IMR-90 (cell line): ENCODE measurements at regions not wholly inside any gene's neighbourhood (a gene's known extent, or its start where the extent isn't known, plus 50 kb on each side); places are given as distances from the start of the nearest gene placed in this dataset.

Source experiments
- ATAC-seq: fragments of 200-7000 bp; cut with Tn5 transposase; 2 replicates; pipeline ENCODE4 v1.9.1; 2020; ENCODE audit warnings: low read depth, mild to moderate bottlenecking, moderate library complexity
- BruUV-seq: library from RNA; stranded (reverse); fragments of 400-500 nt; replicated peaks from 2 replicates; lab custom pipeline; 2021; lab: Mats Ljungman, UMichigan
- CTCF ChIA-PET: fragments of 300-600 bp; formaldehyde crosslinking; extraction: SDS; loops from one replicate; lab custom pipeline; 2021; ENCODE audit warnings: antibody characterized with exemption; lab: Yijun Ruan, JAX
- POLR2A ChIA-PET: fragments of 300-600 bp; sonication (Branson Sonifier 250); formaldehyde crosslinking; loops from one replicate; lab custom pipeline; 2022; ENCODE audit warnings: antibody characterized with exemption; ENCODE audit not compliant: unreplicated experiment; lab: Charles Lee
- DNase-seq: peaks from one replicate; pipeline ENCODE4 v3.0.0; 2013
- H2AFZ ChIP-seq: replicated peaks from 2 replicates; pipeline ENCODE3; 2013; ENCODE audit warnings: low read length, mild to moderate bottlenecking; ENCODE audit not compliant: poor library complexity
- H2AK5ac ChIP-seq: 2 replicates; pipeline ENCODE4 v1.6.1; 2013; ENCODE audit warnings: low read depth, low read length, inconsistent platforms
- H2AK9ac ChIP-seq: replicated peaks from 2 replicates; pipeline ENCODE3; 2013; ENCODE audit warnings: mild to moderate bottlenecking, low read depth, low read length, moderate library complexity; ENCODE audit not compliant: poor library complexity
- H2BK120ac ChIP-seq: 2 replicates; pipeline ENCODE4 v1.6.1; 2013; ENCODE audit warnings: low read depth, low read length, inconsistent platforms
- H2BK15ac ChIP-seq: 3 replicates; pipeline ENCODE4 v1.6.1; 2013; ENCODE audit warnings: low read depth, low read length, inconsistent platforms
- H2BK20ac ChIP-seq: 2 replicates; pipeline ENCODE4 v1.6.1; 2013; ENCODE audit warnings: low read depth, mild to moderate bottlenecking, inconsistent platforms, low read length, moderate library complexity
- H2BK5ac ChIP-seq: 2 replicates; pipeline ENCODE4 v1.6.1; 2013; ENCODE audit warnings: mild to moderate bottlenecking, low read depth, low read length, inconsistent platforms; ENCODE audit not compliant: poor library complexity, severe bottlenecking
- H3K14ac ChIP-seq: replicated peaks from 2 replicates; pipeline ENCODE4 v1.6.1; 2013; ENCODE audit warnings: low read depth, low read length, inconsistent platforms
- H3K18ac ChIP-seq: 2 replicates; pipeline ENCODE4 v1.6.1; 2013; ENCODE audit warnings: low read depth, low read length, control low read depth
- H3K23ac ChIP-seq: 2 replicates; pipeline ENCODE4 v1.6.1; 2013; ENCODE audit warnings: low read depth, low read length, inconsistent platforms
- H3K27ac ChIP-seq: 2 replicates; pipeline ENCODE4 v1.5.1; 2013; ENCODE audit warnings: mild to moderate bottlenecking, control low read depth, low read length; ENCODE audit not compliant: insufficient read depth
- H3K27me3 ChIP-seq: 2 replicates; pipeline ENCODE4 v1.6.1; 2013; ENCODE audit warnings: low read length; ENCODE audit not compliant: control insufficient read depth, insufficient read depth
- H3K36me3 ChIP-seq: 2 replicates; pipeline ENCODE4 v1.6.1; 2013; ENCODE audit warnings: low read length, mixed read lengths; ENCODE audit not compliant: control insufficient read depth, insufficient read depth
- H3K4ac ChIP-seq: 2 replicates; pipeline ENCODE4 v1.6.1; 2013; ENCODE audit warnings: low read depth, low read length, inconsistent platforms
- H3K4me1 ChIP-seq: 2 replicates; pipeline ENCODE4 v1.6.1; 2013; ENCODE audit warnings: low read length, mixed read lengths; ENCODE audit not compliant: control insufficient read depth, insufficient read depth
- H3K4me2 ChIP-seq: 2 replicates; pipeline ENCODE4 v1.6.1; 2013; ENCODE audit warnings: low read depth, mild to moderate bottlenecking, control low read depth, low read length, moderate library complexity
- H3K4me3 ChIP-seq: 2 replicates; pipeline ENCODE4 v1.5.1; 2013; ENCODE audit warnings: low read depth, mild to moderate bottlenecking, control low read depth, low read length, moderate library complexity; ENCODE audit not compliant: insufficient read depth
- H3K56ac ChIP-seq: 2 replicates; pipeline ENCODE4 v1.6.1; 2013; ENCODE audit warnings: low read length, inconsistent platforms; ENCODE audit not compliant: insufficient read depth; ENCODE audit errors: extremely low read depth
- H3K79me1 ChIP-seq, 2 experiments: 2 replicates each; pipeline ENCODE4 v1.6.1; 2013; ENCODE audit warnings: low read length in 2 of 2, inconsistent platforms in 1 of 2, low read depth in 1 of 2
- H3K9ac ChIP-seq: 2 replicates; pipeline ENCODE4 v1.6.1; 2013; ENCODE audit warnings: low read depth, low read length, control low read depth
- H3K9me1 ChIP-seq: 2 replicates; pipeline ENCODE4 v1.6.1; 2013; ENCODE audit warnings: low read length, inconsistent platforms; ENCODE audit not compliant: insufficient read depth
- H3K9me3 ChIP-seq: 2 replicates; pipeline ENCODE4 v1.6.1; 2013; ENCODE audit warnings: low read length; ENCODE audit not compliant: control insufficient read depth, insufficient read depth
- H4K20me1 ChIP-seq: 2 replicates; pipeline ENCODE4 v1.6.1; 2013; ENCODE audit warnings: low read length, inconsistent platforms; ENCODE audit not compliant: insufficient read depth
- H4K5ac ChIP-seq: 2 replicates; pipeline ENCODE4 v1.6.1; 2013; ENCODE audit warnings: mild to moderate bottlenecking, low read depth, low read length, control low read depth
- H4K8ac ChIP-seq, 2 experiments: 2 replicates each; pipeline ENCODE4 v1.6.1; 2013; ENCODE audit warnings: low read depth in 2 of 2, low read length in 2 of 2, control low read depth in 1 of 2, inconsistent platforms in 1 of 2
- H4K91ac ChIP-seq: 2 replicates; pipeline ENCODE4 v1.6.1; 2013; ENCODE audit warnings: low read depth, low read length, inconsistent platforms; ENCODE audit not compliant: insufficient read depth
- BHLHE40 ChIP-seq: fragments of 150-350 bp; IDR thresholded peaks from 2 replicates; pipeline ENCODE4 v1.6.1; 2016; ENCODE audit warnings: mild to moderate bottlenecking, low read depth, low read length
- CHD1 ChIP-seq: IDR thresholded peaks from 2 replicates; pipeline ENCODE4 v1.6.1; 2012; ENCODE audit warnings: low read depth, low read length, improper control_type of control experiment
- CTCF ChIP-seq: conservative IDR thresholded peaks from 2 replicates; pipeline ENCODE4 v1.5.1; 2012; ENCODE audit warnings: mild to moderate bottlenecking, low read depth, low read length, improper control_type of control experiment
- FOS ChIP-seq: fragments of 150-350 bp; IDR thresholded peaks from 2 replicates; pipeline ENCODE4 v1.6.1; 2016; ENCODE audit warnings: low read depth, low read length
- MAFK ChIP-seq: IDR thresholded peaks from 2 replicates; pipeline ENCODE4 v1.6.1; 2012; ENCODE audit warnings: low read depth, low read length, improper control_type of control experiment
- MXI1 ChIP-seq: IDR thresholded peaks from 2 replicates; pipeline ENCODE4 v1.6.1; 2012; ENCODE audit warnings: low read depth, mild to moderate bottlenecking, low read length, moderate library complexity, borderline replicate concordance
- NFE2L2 ChIP-seq: fragments of 150-350 bp; IDR thresholded peaks from 2 replicates; pipeline ENCODE4 v1.6.1; 2016; ENCODE audit warnings: low read depth, mild to moderate bottlenecking, low read length
- POLR2A ChIP-seq: IDR thresholded peaks from 2 replicates; pipeline ENCODE4 v1.6.1; 2012; ENCODE audit warnings: mild to moderate bottlenecking, low read depth, low read length
- RAD21 ChIP-seq: IDR thresholded peaks from 2 replicates; pipeline ENCODE4 v1.6.1; 2012; ENCODE audit warnings: low read length, improper control_type of control experiment
- USF2 ChIP-seq: fragments of 150-350 bp; IDR thresholded peaks from 2 replicates; pipeline ENCODE4 v1.6.1; 2017; ENCODE audit warnings: mild to moderate bottlenecking, antibody characterized with exemption, low read length, low read depth
- WGBS, 2 experiments: methylation state at CpG; one replicate each; pipeline versions ENCODE4 v1.1.5 to v1.1.7; 2013; ENCODE audit warnings: missing lambda C conversion rate in 2 of 2; ENCODE audit not compliant: insufficient read length in 1 of 2; ENCODE audit errors: extremely low coverage in 2 of 2; 5-methylcytosine and 5-hydroxymethylcytosine counted together
- dilution Hi-C: fragments of 300-500 bp; cut with HindIII; formaldehyde crosslinking; loops from one replicate; pipeline ENCODE4 v1.14.3; 2018; ENCODE audit warnings: low sequenced_read_pairs; ENCODE audit not compliant: unreplicated experiment
- in situ Hi-C: fragments of 300-500 bp; cut with MboI; formaldehyde crosslinking; loops from 3 replicates; pipeline ENCODE4 v1.14.3; 2019; ENCODE audit warnings: low sequenced_read_pairs, inconsistent platforms, mixed read lengths
- intact Hi-C: fragments of 100-400 bp; cut with micrococcal nuclease; formaldehyde crosslinking; loops from 2 replicates; pipeline ENCODE4 v1.10.0; 2022
- TF ChIP-seq, protein P1 (sequence below): fragments of 150-350 bp; IDR thresholded peaks from 2 replicates; pipeline ENCODE4 v1.6.1; 2016; ENCODE audit warnings: low read depth, mild to moderate bottlenecking, low read length, moderate library complexity, borderline replicate concordance

GRCh38 chr4:155037031-155037430 is 171.4 kb upstream of the NPY2R start:
- H2AFZ ChIP-seq, result no peak overlapping the region
- H4K5ac ChIP-seq, result no peak overlapping the region
- H4K91ac ChIP-seq, result no peak overlapping the region
- no peak overlapping the region for H3K23ac ChIP-seq
- BruUV-seq, result no TSS peak
- H2BK15ac ChIP-seq, result no peak overlapping the region
- H3K4me2 ChIP-seq, result no peak overlapping the region
- dilution Hi-C loops (no loop called here), intact Hi-C loops (no loop called here), in situ Hi-C loops (no loop called here)
- no peaks in the 10 kb centered on the region for H3K79me1 ChIP-seq
- H3K27ac ChIP-seq, result no peak overlapping the region
- no peak for ATAC-seq
- H3K9me3 ChIP-seq, result no peaks in the 10 kb centered on the region
- H3K4me1 ChIP-seq, result no peaks in the 10 kb centered on the region
- H3K14ac ChIP-seq, result no peak overlapping the region
- no peak overlapping the region for H3K9ac ChIP-seq
- ChIA-PET CTCF (no interaction called here), POLR2A (no interaction called here)
- H3K18ac ChIP-seq, result no peak overlapping the region
- H3K36me3 ChIP-seq, result no peaks in the 10 kb centered on the region
- no CpG with 5 or more reads among the region's 1 CpG for WGBS, 2 experiments
- no peaks in the 10 kb centered on the region for H3K27me3 ChIP-seq
- H2AK5ac ChIP-seq, result no peak overlapping the region
- H3K56ac ChIP-seq, result no peak overlapping the region
- no peak overlapping the region for H3K4ac ChIP-seq
- H2BK120ac ChIP-seq, result no peak overlapping the region
- no peaks in the 10 kb centered on the region for H3K9me1 ChIP-seq
- H2BK20ac ChIP-seq, result no peak overlapping the region
- H4K8ac ChIP-seq, result no peak overlapping the region
- no peak overlapping the region for H2BK5ac ChIP-seq
- H3K4me3 ChIP-seq, result no peak overlapping the region
- TF ChIP-seq CTCF, result no peak
- TF ChIP-seq, protein P1, sequence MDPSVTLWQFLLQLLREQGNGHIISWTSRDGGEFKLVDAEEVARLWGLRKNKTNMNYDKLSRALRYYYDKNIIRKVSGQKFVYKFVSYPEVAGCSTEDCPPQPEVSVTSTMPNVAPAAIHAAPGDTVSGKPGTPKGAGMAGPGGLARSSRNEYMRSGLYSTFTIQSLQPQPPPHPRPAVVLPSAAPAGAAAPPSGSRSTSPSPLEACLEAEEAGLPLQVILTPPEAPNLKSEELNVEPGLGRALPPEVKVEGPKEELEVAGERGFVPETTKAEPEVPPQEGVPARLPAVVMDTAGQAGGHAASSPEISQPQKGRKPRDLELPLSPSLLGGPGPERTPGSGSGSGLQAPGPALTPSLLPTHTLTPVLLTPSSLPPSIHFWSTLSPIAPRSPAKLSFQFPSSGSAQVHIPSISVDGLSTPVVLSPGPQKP, result no peak
- no peak for TF ChIP-seq POLR2A
- TF ChIP-seq MAFK, result no peak
- TF ChIP-seq CHD1, result no peak
- TF ChIP-seq USF2, result no peak
- TF ChIP-seq BHLHE40, result no peak
- TF ChIP-seq NFE2L2, result no peak
- TF ChIP-seq RAD21, result no peak
- no peak for TF ChIP-seq FOS
- no peak for TF ChIP-seq MXI1
- no peak for DNase-seq
- no peaks in the 10 kb centered on the region for H4K20me1 ChIP-seq
- H2AK9ac ChIP-seq, result no peak overlapping the region
